Central memory CD8-positive, alpha-beta T cell (primary cell): ENCODE measurements at regions not wholly inside any gene's neighbourhood (a gene's known extent, or its start where the extent isn't known, plus 50 kb on each side); places are given as distances from the start of the nearest gene placed in this dataset.
"Not testable (repeated sequence)": the region's sequence is repeated elsewhere in the genome, so short reads cannot be mapped to it uniquely, and the experiment has no call there.

ENCODE experiments used
- ATAC-seq: fragments of 150-1000 bp; cut with Tn5 transposase; replicated peaks from 2 replicates; pipeline ENCODE4 v1.10.0; 2022; ENCODE audit warnings: mild to moderate bottlenecking, moderate FRiP score, moderate number of reproducible peaks; ENCODE audit not compliant: poor library complexity, severe bottlenecking; ENCODE audit errors: extremely low read depth
- DNase-seq, 2 donors: peaks; one replicate each; pipeline ENCODE4 v3.0.0; 2021; ENCODE audit warnings: low spot score in 2 of 2
- H3K27ac Mint-ChIP-seq: one replicate; pipeline ENCODE4 v1.8.0; 2022; ENCODE audit warnings: low read depth, mild to moderate bottlenecking, moderate library complexity, mixed read lengths
- H3K27me3 Mint-ChIP-seq: one replicate; pipeline ENCODE4 v1.8.0; 2022; ENCODE audit warnings: mixed read lengths
- H3K36me3 Mint-ChIP-seq: one replicate; pipeline ENCODE4 v1.8.0; 2022; ENCODE audit warnings: mild to moderate bottlenecking, moderate library complexity, mixed read lengths; ENCODE audit not compliant: insufficient read depth
- H3K4me1 Mint-ChIP-seq: one replicate; pipeline ENCODE4 v1.8.0; 2022; ENCODE audit warnings: mixed read lengths
- H3K4me3 Mint-ChIP-seq: one replicate; pipeline ENCODE4 v1.8.0; 2022; ENCODE audit warnings: mild to moderate bottlenecking, moderate library complexity, mixed read lengths
- H3K9me3 Mint-ChIP-seq: one replicate; pipeline ENCODE4 v1.8.0; 2022; ENCODE audit warnings: mixed read lengths

- H3K4me3 Mint-ChIP-seq: no peak overlapping the region
- no peaks in the 10 kb centered on the region for H3K4me1 Mint-ChIP-seq
- no peak for DNase-seq
- H3K27me3 Mint-ChIP-seq: no peaks in the 10 kb centered on the region
- H3K36me3 Mint-ChIP-seq: no peaks in the 10 kb centered on the region
- peaks cover 25% of the 10 kb centered on the region for H3K9me3 Mint-ChIP-seq
- no peak overlapping the region for H3K27ac Mint-ChIP-seq
- no peak for ATAC-seq
These were observed 178.1 kb upstream of the FSHR start for GRCh38 chr2:49332415-49332814.

- Mint-ChIP-seq H3K4me1 (no peaks in the 10 kb centered on the region), H3K4me3 (no peak overlapping the region), H3K27me3 (no peaks in the 10 kb centered on the region), H3K9me3 (peaks cover 24% of the 10 kb centered on the region), H3K36me3 (peaks cover 2% of the 10 kb centered on the region), H3K27ac (no peak overlapping the region)
- ATAC-seq: no peak
- no peak for DNase-seq
These were observed 164.2 kb upstream of the FSHR start for GRCh38 chr2:49318531-49318930.

DNA sequence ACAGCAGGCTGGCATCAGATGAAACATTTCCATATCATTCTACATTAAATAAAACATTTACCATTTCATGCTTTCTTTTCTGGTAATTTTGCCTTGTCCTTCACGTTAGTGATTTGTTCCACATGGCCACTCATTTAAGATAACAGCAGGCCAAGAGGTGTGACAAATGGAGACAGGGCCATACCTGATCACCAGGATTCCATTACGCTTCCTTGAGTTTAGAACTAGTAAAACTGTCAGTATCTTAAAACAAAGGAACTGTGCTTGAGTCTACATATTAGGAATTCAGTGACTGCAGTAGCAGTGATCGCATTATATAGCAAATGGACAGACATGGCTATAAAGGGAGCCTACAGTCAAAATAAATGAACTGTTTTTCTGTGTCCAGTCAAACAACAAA lies 155.1 kb upstream of the FSHR start:
- H3K4me3 Mint-ChIP-seq: no peak overlapping the region
- no peak for ATAC-seq
- H3K4me1 Mint-ChIP-seq: no peaks in the 10 kb centered on the region
- H3K27me3 Mint-ChIP-seq: no peaks in the 10 kb centered on the region
- H3K36me3 Mint-ChIP-seq: peaks cover 2% of the 10 kb centered on the region
- DNase-seq: no peak
- peaks cover 36% of the 10 kb centered on the region for H3K9me3 Mint-ChIP-seq
- no peak overlapping the region for H3K27ac Mint-ChIP-seq

DNA sequence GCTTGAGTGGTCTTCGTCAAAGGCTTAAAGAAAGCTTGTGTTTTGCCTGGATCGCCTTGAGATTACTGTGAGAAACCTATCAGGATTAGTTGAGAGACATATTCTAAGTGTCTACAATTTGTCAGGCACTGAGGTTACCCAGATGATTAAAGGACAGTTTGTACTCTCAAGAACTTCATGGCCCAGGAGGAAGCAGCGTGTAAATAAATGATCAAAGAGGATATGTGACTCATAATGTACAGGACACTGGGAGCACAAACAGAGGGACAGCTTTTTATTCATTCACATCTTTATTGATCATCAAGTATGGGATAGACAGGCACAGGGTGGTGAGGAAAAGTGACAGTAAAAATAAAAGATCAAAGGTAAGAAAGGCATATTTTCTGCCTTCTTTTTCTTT lies 152.6 kb upstream of the FSHR start:
- DNase-seq: no peak
- Mint-ChIP-seq H3K36me3 (no peaks in the 10 kb centered on the region), H3K4me3 (no peak overlapping the region), H3K9me3 (peaks cover 30% of the 10 kb centered on the region), H3K4me1 (no peaks in the 10 kb centered on the region), H3K27me3 (no peaks in the 10 kb centered on the region), H3K27ac (no peak overlapping the region)
- no peak for ATAC-seq

GRCh38 chr2:49298693-49299092 lies 144.4 kb upstream of the FSHR start:
- not testable (repeated sequence) for H3K4me1 Mint-ChIP-seq, ATAC-seq, H3K36me3 Mint-ChIP-seq, H3K4me3 Mint-ChIP-seq, H3K27ac Mint-ChIP-seq, H3K27me3 Mint-ChIP-seq, DNase-seq
- peaks cover 22% of the 10 kb centered on the region for H3K9me3 Mint-ChIP-seq

GRCh38 chr2:49298230-49298629 lies 143.9 kb upstream of the FSHR start:
- H3K36me3 Mint-ChIP-seq: no peaks in the 10 kb centered on the region
- no peak overlapping the region for H3K4me3 Mint-ChIP-seq
- H3K4me1 Mint-ChIP-seq: no peaks in the 10 kb centered on the region
- H3K27ac Mint-ChIP-seq: no peak overlapping the region
- DNase-seq: no peak
- no peaks in the 10 kb centered on the region for H3K27me3 Mint-ChIP-seq
- peaks cover 22% of the 10 kb centered on the region for H3K9me3 Mint-ChIP-seq
- no peak for ATAC-seq

DNA sequence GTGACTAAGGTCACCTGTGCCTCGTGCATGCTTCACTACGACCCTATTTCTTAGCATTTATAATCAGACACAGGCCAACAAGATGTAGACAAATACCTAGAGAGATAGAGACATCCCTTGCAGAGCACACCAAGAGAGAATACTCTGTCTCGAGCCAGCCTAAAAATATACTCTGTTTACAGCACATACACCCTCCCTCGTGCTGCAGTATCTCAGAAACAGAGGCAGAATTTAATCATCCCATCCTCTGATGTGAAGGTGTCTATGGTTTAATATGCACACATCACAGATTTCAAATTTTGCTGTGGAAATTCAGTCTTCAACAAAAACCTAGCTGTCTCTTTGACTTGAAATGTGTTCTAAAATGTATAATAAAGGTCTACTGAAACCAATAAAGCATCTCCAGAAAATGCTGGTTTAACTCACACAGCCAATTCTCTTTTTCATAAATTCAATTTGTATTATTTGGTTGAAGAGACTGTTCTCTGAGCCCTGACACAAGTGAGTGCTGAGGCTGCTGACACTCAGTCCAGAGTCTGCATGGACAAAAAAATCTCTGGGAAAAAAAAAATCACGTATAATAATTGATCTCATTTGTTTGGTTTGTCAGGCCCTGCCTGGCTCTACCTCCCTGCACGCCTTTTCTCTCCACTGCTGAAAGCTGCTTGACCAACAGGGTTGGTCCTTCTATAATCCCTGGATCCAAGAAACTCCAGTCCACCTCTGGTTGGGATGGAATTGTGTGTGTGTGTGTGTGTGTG lies 142.0 kb upstream of the FSHR start:
- Mint-ChIP-seq H3K9me3 (peaks cover 23% of the 10 kb centered on the region), H3K4me1 (no peaks in the 10 kb centered on the region), H3K27me3 (no peaks in the 10 kb centered on the region), H3K27ac (no peak overlapping the region), H3K4me3 (no peak overlapping the region), H3K36me3 (peaks cover 1% of the 10 kb centered on the region)
- DNase-seq: no peak
- no peak for ATAC-seq

DNA sequence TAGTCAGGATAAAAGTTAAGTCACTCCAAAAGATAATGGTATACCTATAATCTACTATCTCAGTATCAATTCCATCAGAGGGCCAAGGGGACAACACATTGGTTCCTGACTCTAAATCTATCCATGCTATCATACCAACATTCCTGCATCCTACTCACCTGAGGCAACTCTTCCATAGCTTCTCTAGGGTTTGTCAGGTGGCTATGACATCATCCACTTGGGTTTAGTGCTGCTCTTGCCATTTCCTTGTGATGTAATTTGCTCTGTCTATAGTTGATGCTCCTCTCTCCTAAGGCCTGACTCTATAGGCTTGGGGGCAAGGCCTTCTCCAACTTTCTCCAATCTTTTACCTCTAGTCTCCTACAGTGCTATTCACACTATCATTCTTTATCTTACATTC lies 139.9 kb upstream of the FSHR start:
- Mint-ChIP-seq H3K4me1 (no peaks in the 10 kb centered on the region), H3K9me3 (peaks cover 11% of the 10 kb centered on the region), H3K4me3 (no peak overlapping the region), H3K27me3 (no peaks in the 10 kb centered on the region), H3K27ac (no peak overlapping the region), H3K36me3 (peaks cover 1% of the 10 kb centered on the region)
- ATAC-seq (no peak), DNase-seq (no peak)

DNA sequence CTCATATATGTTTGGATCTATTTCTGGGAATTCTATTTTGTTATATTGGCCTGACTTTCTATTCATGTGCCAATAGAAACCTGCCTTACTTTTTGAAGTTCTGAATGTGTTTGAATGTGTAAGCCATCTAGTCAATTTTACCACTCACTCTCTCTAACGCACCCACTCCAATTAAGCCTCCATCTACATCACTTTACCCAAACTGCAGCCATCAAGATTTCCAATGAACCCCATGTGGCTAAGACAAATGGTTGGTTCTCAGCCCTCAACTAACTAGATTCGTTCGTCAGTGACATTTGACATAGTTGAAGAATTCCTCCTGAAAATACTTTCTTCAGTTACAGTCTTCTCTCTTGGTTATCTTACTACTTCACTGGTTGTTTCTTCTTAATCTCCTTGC lies 137.3 kb upstream of the FSHR start:
- Mint-ChIP-seq H3K27ac (no peak overlapping the region), H3K36me3 (peaks cover 1% of the 10 kb centered on the region), H3K27me3 (no peaks in the 10 kb centered on the region), H3K4me3 (no peak overlapping the region), H3K9me3 (peaks cover 12% of the 10 kb centered on the region), H3K4me1 (no peaks in the 10 kb centered on the region)
- ATAC-seq (no peak), DNase-seq (no peak)

- H3K27ac Mint-ChIP-seq: no peak overlapping the region
- no peak for DNase-seq
- H3K36me3 Mint-ChIP-seq: peaks cover 1% of the 10 kb centered on the region
- ATAC-seq: no peak
- no peaks in the 10 kb centered on the region for H3K4me1 Mint-ChIP-seq
- peaks cover 21% of the 10 kb centered on the region for H3K9me3 Mint-ChIP-seq
- H3K27me3 Mint-ChIP-seq: no peaks in the 10 kb centered on the region
- H3K4me3 Mint-ChIP-seq: no peak overlapping the region
These were observed 135.4 kb upstream of the FSHR start for GRCh38 chr2:49289711-49290110.

DNA sequence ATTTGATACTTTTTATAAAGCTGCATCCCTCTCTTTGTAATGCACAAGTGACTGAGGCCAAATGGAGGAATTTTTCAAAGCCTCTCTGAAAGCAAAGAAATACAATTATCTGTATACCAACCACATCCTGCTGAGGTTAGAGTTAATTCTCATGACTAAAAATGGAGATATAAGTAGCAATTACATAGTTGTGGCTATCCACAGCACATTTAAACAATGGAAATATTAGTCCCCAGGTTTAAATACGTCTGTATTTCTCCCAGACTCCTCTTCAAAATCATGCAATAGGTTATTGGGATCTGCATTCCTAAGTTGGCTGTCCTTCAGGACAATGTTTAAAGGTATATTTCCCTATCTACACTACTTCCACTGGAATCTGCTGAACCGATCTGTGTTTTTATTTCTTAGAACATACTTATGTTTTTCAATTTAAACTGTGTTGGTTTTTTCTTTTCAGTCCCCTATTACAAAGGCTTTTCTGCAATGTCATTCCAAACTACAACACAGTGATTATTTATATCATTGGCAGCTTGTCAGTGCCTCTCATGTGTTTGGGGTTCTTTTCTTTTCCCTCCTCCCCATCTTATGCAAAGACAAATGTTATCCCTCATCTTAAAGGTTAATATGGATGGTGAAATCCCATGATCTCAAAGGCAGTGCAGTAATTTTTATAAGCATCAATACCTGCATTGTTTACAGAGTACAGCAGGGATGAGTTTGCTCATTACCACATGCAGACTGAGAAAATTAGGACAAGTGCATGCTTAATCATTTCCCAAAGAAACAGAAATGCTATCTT lies 134.8 kb upstream of the FSHR start:
- H3K27ac Mint-ChIP-seq: no peak overlapping the region
- H3K9me3 Mint-ChIP-seq: peaks cover 21% of the 10 kb centered on the region
- no peaks in the 10 kb centered on the region for H3K4me1 Mint-ChIP-seq
- DNase-seq: no peak
- H3K36me3 Mint-ChIP-seq: peaks cover 1% of the 10 kb centered on the region
- ATAC-seq: no peak
- no peak overlapping the region for H3K4me3 Mint-ChIP-seq
- H3K27me3 Mint-ChIP-seq: no peaks in the 10 kb centered on the region

GRCh38 chr2:49288113-49288705 lies 133.9 kb upstream of the FSHR start:
- Mint-ChIP-seq H3K4me3 (no peak overlapping the region), H3K9me3 (peaks cover 21% of the 10 kb centered on the region), H3K4me1 (no peaks in the 10 kb centered on the region), H3K27me3 (no peaks in the 10 kb centered on the region), H3K27ac (no peak overlapping the region), H3K36me3 (peaks cover 1% of the 10 kb centered on the region)
- ATAC-seq: no peak
- no peak for DNase-seq

- peaks cover 18% of the 10 kb centered on the region for H3K9me3 Mint-ChIP-seq
- DNase-seq: no peak
- no peak for ATAC-seq
- no peaks in the 10 kb centered on the region for H3K4me1 Mint-ChIP-seq
- H3K27ac Mint-ChIP-seq: no peak overlapping the region
- no peak overlapping the region for H3K4me3 Mint-ChIP-seq
- no peaks in the 10 kb centered on the region for H3K27me3 Mint-ChIP-seq
- H3K36me3 Mint-ChIP-seq: no peaks in the 10 kb centered on the region
These were observed 132.4 kb upstream of the FSHR start for GRCh38 chr2:49286726-49287125.
